ENCODE measurements at regions not wholly inside any gene's neighbourhood (a gene's known extent, or its start where the extent isn't known, plus 50 kb on each side); places are given as distances from the start of the nearest gene placed in this dataset.

GRCh38 chr13:90055121-90055520, 1292.4 kb upstream of the MIR17HG start:
- Histone ChIP-seq H2AFZ (0 out of 2 replicates have a peak overlapping the region, but pooled peaks have one; percentile 24), H3K79me2 (replicated peaks; ENCODE audit: insufficient read depth) (no peaks in the 10 kb centered on the region), H3K9me2 (ENCODE audit: insufficient read depth) (no peaks in the 10 kb centered on the region), H3K36me3 (ENCODE audit: insufficient read depth) (no peaks in the 10 kb centered on the region), H3F3A (replicated peaks; ENCODE audit: low read depth) (no peaks in the 10 kb centered on the region), H3K27me3 (ENCODE audit: insufficient read depth) (no peaks in the 10 kb centered on the region), H3K4me2 (no peak overlapping the region), H3K27ac (ENCODE audit: low read depth) (no peak overlapping the region), H3K4me3 (no peak overlapping the region), H3K4me1 (ENCODE audit: insufficient read depth) (peaks cover 10% of the 10 kb centered on the region; the same call in 1 of the 2 replicates), H4K20me1 (replicated peaks; ENCODE audit: insufficient read depth) (no peaks in the 10 kb centered on the region)
- Mint-ChIP-seq H3K4me1 (peaks cover 17% of the 10 kb centered on the region; the same call in 2 of the 3 replicates), H3K36me3 (ENCODE audit: low read depth) (no peaks in the 10 kb centered on the region), H3K9me3 (no peaks in the 10 kb centered on the region), H3K27me3 (ENCODE audit: insufficient read depth, low read depth, poor library complexity) (no peaks in the 10 kb centered on the region), H3K27ac (0 out of 2 replicates have a peak overlapping the region, but pooled peaks have one; percentile 53), H3K4me3 (no peak overlapping the region)
- TF ChIP-seq EZH2phosphoT487 (IDR thresholded peaks at IDR 0.05; ENCODE audit: unreplicated experiment) (no peak), CREB1 (CRISPR knock-in tag; IDR thresholded peaks at IDR 0.05; ENCODE audit: low read depth) (no peak), JUNB (IDR thresholded peaks at IDR 0.05; ENCODE audit: unreplicated experiment) (no peak), ZNF331 (CRISPR knock-in tag; IDR thresholded peaks at IDR 0.05; ENCODE audit: low read depth) (no peak), ZNF114 (CRISPR knock-in tag; IDR thresholded peaks at IDR 0.05) (no peak), REST (IDR thresholded peaks at IDR 0.05; ENCODE audit: unreplicated experiment) (no peak)
- no peak for DNase-seq (ENCODE audit: low spot score)
- no peak for ATAC-seq

- Histone ChIP-seq H3K27ac (ENCODE audit: low read depth) (no peak overlapping the region), H3K79me2 (replicated peaks; ENCODE audit: insufficient read depth) (no peaks in the 10 kb centered on the region), H3K36me3 (ENCODE audit: insufficient read depth) (no peaks in the 10 kb centered on the region), H3K27me3 (ENCODE audit: insufficient read depth) (no peaks in the 10 kb centered on the region), H3K4me1 (ENCODE audit: insufficient read depth) (peaks cover 6% of the 10 kb centered on the region; the same call in 1 of the 2 replicates), H2AFZ (no peak overlapping the region), H3K4me2 (no peak overlapping the region), H3K9me2 (ENCODE audit: insufficient read depth) (no peaks in the 10 kb centered on the region), H3K4me3 (no peak overlapping the region), H4K20me1 (replicated peaks; ENCODE audit: insufficient read depth) (no peaks in the 10 kb centered on the region), H3F3A (replicated peaks; ENCODE audit: low read depth) (no peaks in the 10 kb centered on the region)
- H3K27ac Mint-ChIP-seq, result no peak overlapping the region
- no peak overlapping the region for H3K4me3 Mint-ChIP-seq
- ATAC-seq, result no peak
- H3K36me3 Mint-ChIP-seq (ENCODE audit: low read depth), result no peaks in the 10 kb centered on the region
- H3K27me3 Mint-ChIP-seq (ENCODE audit: insufficient read depth, low read depth, poor library complexity), result no peaks in the 10 kb centered on the region
- DNase-seq (ENCODE audit: low spot score), result no peak
- H3K9me3 Mint-ChIP-seq, result no peaks in the 10 kb centered on the region
- peaks cover 12% of the 10 kb centered on the region; the same call in 2 of the 3 replicates for H3K4me1 Mint-ChIP-seq
- no peak for TF ChIP-seq ZNF462 (CRISPR knock-in tag; IDR thresholded peaks at IDR 0.05)
- TF ChIP-seq NANOG (IDR thresholded peaks at IDR 0.05; ENCODE audit: borderline replicate concordance), result no peak
- no peak for TF ChIP-seq ZNF114 (CRISPR knock-in tag; IDR thresholded peaks at IDR 0.05)
- TF ChIP-seq EZH2 (IDR thresholded peaks at IDR 0.05; ENCODE audit: low read depth, unreplicated experiment), result no peak
- TF ChIP-seq POLR2AphosphoS5 (IDR thresholded peaks at IDR 0.05; ENCODE audit: low read depth), result no peak
Observed at GRCh38 chr13:90055760-90056159, 1291.7 kb upstream of the MIR17HG start.

All from GM23338 (cell line).